Panc1 (cell line): ENCODE measurements at regions not wholly inside any gene's neighbourhood (a gene's known extent, or its start where the extent isn't known, plus 50 kb on each side); places are given as distances from the start of the nearest gene placed in this dataset.

Source experiments
- CTCF ChIP-seq: fragments of 450-650 bp; IDR thresholded peaks from 2 replicates; pipeline ENCODE4 v1.5.1; 2017; ENCODE audit warnings: mild to moderate bottlenecking
- POLR2AphosphoS5 ChIP-seq: IDR thresholded peaks from 2 replicates; pipeline ENCODE4 v1.6.1; 2012; ENCODE audit warnings: mild to moderate bottlenecking, low read depth, low read length, moderate library complexity
- REST ChIP-seq, 2 experiments: IDR thresholded peaks; 2 replicates each; pipeline ENCODE4 v1.6.1; 2011 to 2012; ENCODE audit warnings: low read depth in 2 of 2, control low read depth in 1 of 2, low read length in 1 of 2, mild to moderate bottlenecking in 1 of 2, moderate library complexity in 1 of 2; ENCODE audit not compliant: insufficient read depth in 1 of 2
- SIN3A ChIP-seq: IDR thresholded peaks from 2 replicates; pipeline ENCODE4 v1.6.1; 2012; ENCODE audit warnings: low read depth, mild to moderate bottlenecking, low read length, moderate library complexity, borderline replicate concordance; ENCODE audit not compliant: insufficient read depth
- TCF7L2 ChIP-seq: IDR thresholded peaks from 2 replicates; pipeline ENCODE4 v1.6.1; 2011; ENCODE audit warnings: mild to moderate bottlenecking, low read depth, low read length, inconsistent platforms

- no peak for TF ChIP-seq CTCF
- no peak for TF ChIP-seq SIN3A
- no peak for TF ChIP-seq REST (IDR thresholded peaks at IDR 0.05; ENCODE audit: insufficient read depth in 1 of 2, low read depth in 2 of 2, low read length in 1 of 2)
- TF ChIP-seq POLR2AphosphoS5, result no peak
- TF ChIP-seq TCF7L2, result no peak
Measured at GRCh38 chr6:168865522-168865921, 388.1 kb downstream of the THBS2 start.
